ENCODE measurements at regions not wholly inside any gene's neighbourhood (a gene's known extent, or its start where the extent isn't known, plus 50 kb on each side); places are given as distances from the start of the nearest gene placed in this dataset.

DNA sequence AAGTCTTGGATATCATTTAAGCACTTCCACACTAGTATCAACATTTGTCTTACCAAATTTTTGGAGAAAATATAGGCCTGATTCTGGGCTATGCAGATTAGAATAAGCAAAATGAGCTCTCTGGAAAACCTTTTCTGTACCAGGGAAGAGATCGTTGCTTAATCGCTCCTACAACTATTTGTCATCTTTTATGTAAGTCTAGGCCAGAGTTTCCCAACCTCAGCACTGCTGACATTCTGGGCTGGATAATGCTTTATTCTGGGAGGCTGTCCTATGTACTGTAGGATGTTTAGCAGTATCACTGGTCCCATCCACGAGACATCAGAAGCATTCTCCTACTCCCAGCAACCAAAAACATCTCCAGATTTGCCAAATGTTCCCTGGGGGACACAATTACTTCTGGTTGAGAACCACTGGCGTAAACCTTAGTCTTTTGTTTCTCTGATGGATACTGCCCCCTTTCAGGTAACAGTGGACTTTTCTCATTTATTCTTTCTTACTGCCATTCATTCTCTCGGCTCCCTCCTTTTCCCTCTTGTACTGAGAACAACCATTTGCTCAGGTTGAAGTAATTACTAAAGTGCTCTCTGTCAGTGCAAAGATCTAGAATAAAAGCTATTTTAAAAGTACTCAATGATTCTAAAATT lies 316.9 kb upstream of the E2F7 start:
- Histone ChIP-seq H2AFZ (no peak overlapping the region), H3K79me2 (no peaks in the 10 kb centered on the region), H3K9me2 (replicated peaks; ENCODE audit: insufficient read depth) (no peaks in the 10 kb centered on the region)

GRCh38 chr12:77377622-77378021 lies 312.3 kb upstream of the E2F7 start:
- 95% methylated on average over 6 of the region's 6 CpGs for WGBS (ENCODE audit: low lambda C conversion rate, missing lambda C conversion rate)
- Histone ChIP-seq H3K9me2 (replicated peaks; ENCODE audit: insufficient read depth) (no peaks in the 10 kb centered on the region), H3K79me2 (no peaks in the 10 kb centered on the region), H3K27me3 (no peaks in the 10 kb centered on the region), H3K9me3 (ENCODE audit: low read depth) (no peaks in the 10 kb centered on the region), H3K27ac (no peak overlapping the region), H2AFZ (no peak overlapping the region), H3K4me2 (no peak overlapping the region), H4K20me1 (ENCODE audit: insufficient read depth, poor library complexity, severe bottlenecking) (no peaks in the 10 kb centered on the region), H3K4me3 (no peak overlapping the region), H3K4me1 (ENCODE audit: insufficient read depth) (no peaks in the 10 kb centered on the region), H3K36me3 (replicated peaks; ENCODE audit: insufficient read depth, low read depth) (no peaks in the 10 kb centered on the region)
- TF ChIP-seq EZH2phosphoT487 (IDR thresholded peaks at IDR 0.05; ENCODE audit: low read depth, severe bottlenecking, unreplicated experiment) (no peak), EZH2 (IDR thresholded peaks at IDR 0.05; ENCODE audit: borderline replicate concordance) (no peak)
- TF ChIP-seq, protein P1, sequence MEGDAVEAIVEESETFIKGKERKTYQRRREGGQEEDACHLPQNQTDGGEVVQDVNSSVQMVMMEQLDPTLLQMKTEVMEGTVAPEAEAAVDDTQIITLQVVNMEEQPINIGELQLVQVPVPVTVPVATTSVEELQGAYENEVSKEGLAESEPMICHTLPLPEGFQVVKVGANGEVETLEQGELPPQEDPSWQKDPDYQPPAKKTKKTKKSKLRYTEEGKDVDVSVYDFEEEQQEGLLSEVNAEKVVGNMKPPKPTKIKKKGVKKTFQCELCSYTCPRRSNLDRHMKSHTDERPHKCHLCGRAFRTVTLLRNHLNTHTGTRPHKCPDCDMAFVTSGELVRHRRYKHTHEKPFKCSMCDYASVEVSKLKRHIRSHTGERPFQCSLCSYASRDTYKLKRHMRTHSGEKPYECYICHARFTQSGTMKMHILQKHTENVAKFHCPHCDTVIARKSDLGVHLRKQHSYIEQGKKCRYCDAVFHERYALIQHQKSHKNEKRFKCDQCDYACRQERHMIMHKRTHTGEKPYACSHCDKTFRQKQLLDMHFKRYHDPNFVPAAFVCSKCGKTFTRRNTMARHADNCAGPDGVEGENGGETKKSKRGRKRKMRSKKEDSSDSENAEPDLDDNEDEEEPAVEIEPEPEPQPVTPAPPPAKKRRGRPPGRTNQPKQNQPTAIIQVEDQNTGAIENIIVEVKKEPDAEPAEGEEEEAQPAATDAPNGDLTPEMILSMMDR (IDR thresholded peaks at IDR 0.05; ENCODE audit: poor library complexity), result no peak
- DNase-seq (ENCODE audit: low spot score), result no peak

More for the DNA sequence above, 316.9 kb upstream of the E2F7 start:
- TF ChIP-seq EZH2phosphoT487 (IDR thresholded peaks at IDR 0.05; ENCODE audit: low read depth, severe bottlenecking, unreplicated experiment), result no peak
- TF ChIP-seq, protein P1 (IDR thresholded peaks at IDR 0.05; ENCODE audit: poor library complexity), result no peak
- no peak for TF ChIP-seq EZH2 (IDR thresholded peaks at IDR 0.05; ENCODE audit: borderline replicate concordance)
- H3K9me3 ChIP-seq (ENCODE audit: low read depth), result no peaks in the 10 kb centered on the region
- WGBS (ENCODE audit: low lambda C conversion rate, missing lambda C conversion rate), result 90% methylated on average over 5 of the region's 5 CpGs
- H3K36me3 ChIP-seq (replicated peaks; ENCODE audit: insufficient read depth, low read depth), result no peaks in the 10 kb centered on the region
- H3K27ac ChIP-seq, result no peak overlapping the region
- no peak overlapping the region for H3K4me2 ChIP-seq
- DNase-seq (ENCODE audit: low spot score), result no peak
- no peaks in the 10 kb centered on the region for H3K4me1 ChIP-seq (ENCODE audit: insufficient read depth)
- no peaks in the 10 kb centered on the region for H4K20me1 ChIP-seq (ENCODE audit: insufficient read depth, poor library complexity, severe bottlenecking)
- no peaks in the 10 kb centered on the region for H3K27me3 ChIP-seq
- H3K4me3 ChIP-seq, result no peak overlapping the region

- Histone ChIP-seq H3K27ac (no peak overlapping the region), H3K9me2 (replicated peaks; ENCODE audit: insufficient read depth) (no peaks in the 10 kb centered on the region), H3K27me3 (no peaks in the 10 kb centered on the region), H2AFZ (no peak overlapping the region), H3K4me2 (no peak overlapping the region), H3K36me3 (replicated peaks; ENCODE audit: insufficient read depth, low read depth) (no peaks in the 10 kb centered on the region), H3K79me2 (no peaks in the 10 kb centered on the region), H3K9me3 (ENCODE audit: low read depth) (no peaks in the 10 kb centered on the region), H3K4me1 (ENCODE audit: insufficient read depth) (no peaks in the 10 kb centered on the region), H3K4me3 (no peak overlapping the region), H4K20me1 (ENCODE audit: insufficient read depth, poor library complexity, severe bottlenecking) (no peaks in the 10 kb centered on the region)
- DNase-seq (ENCODE audit: low spot score), result no peak
- 47% methylated on average over 1 of the region's 1 CpG for WGBS (ENCODE audit: low lambda C conversion rate, missing lambda C conversion rate)
- no peak for TF ChIP-seq EZH2 (IDR thresholded peaks at IDR 0.05; ENCODE audit: borderline replicate concordance)
- no peak for TF ChIP-seq EZH2phosphoT487 (IDR thresholded peaks at IDR 0.05; ENCODE audit: low read depth, severe bottlenecking, unreplicated experiment)
- TF ChIP-seq, protein P1 (IDR thresholded peaks at IDR 0.05; ENCODE audit: poor library complexity), result no peak
These were observed 311.7 kb upstream of the E2F7 start for GRCh38 chr12:77377116-77377515.
